HG02840 (cell line): ENCODE measurements at regions not wholly inside any gene's neighbourhood (a gene's known extent, or its start where the extent isn't known, plus 50 kb on each side); places are given as distances from the start of the nearest gene placed in this dataset.

ENCODE experiments used
- ATAC-seq: cut with Tn5 transposase; IDR thresholded peaks from one replicate; pipeline ENCODE4 v1.9.1; 2021; ENCODE audit warnings: mild to moderate bottlenecking, moderate library complexity, moderate number of reproducible peaks; ENCODE audit not compliant: unreplicated experiment, low FRiP score

DNA sequence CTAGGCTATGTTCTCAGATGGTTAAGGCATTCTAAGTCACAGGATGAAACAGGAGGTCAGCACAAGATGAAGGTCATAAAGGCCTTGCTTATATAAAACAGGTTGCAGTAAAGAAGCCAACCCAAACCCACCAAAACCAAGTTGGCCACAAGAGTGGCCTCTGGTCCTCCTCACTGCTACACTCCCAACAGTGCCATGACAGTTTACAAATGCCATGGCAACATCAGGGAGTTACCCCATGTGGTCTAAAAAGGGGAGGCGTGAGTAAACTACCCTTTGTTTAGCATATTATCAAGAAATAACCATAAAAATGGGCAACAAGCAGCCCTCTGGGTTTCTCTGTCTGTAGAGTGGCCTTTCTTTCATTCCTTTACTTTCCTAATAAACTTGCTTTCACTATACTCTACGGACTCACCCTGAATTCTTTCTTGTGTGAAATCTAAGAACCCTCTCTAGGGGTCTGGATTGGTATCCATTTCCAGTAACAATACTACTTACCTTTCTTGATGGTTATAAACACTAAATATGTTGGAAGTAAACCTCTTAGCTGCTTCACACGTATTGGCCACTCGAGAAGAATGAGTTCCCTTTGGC, 1237.9 kb downstream of the FAM181B start:
- no peak for ATAC-seq

DNA sequence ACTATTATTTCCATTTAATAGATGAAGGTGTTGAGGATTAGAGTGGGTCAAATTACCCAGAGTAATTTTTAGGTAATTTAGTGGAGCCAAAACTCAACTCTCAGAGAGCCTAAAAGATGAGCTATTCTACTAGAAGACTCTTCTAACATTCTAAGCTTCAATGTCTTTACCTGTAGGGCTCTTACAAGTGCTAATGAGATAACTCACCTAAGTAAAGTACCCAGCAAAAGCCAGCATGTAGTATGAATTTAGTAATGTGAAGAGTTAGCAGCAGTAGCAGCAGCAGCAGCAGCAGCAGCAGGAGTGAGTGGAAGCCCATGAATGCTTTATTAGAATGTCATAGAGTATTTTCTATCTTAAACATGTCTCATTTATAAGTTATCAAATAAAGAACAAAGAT, 1239.2 kb downstream of the FAM181B start:
- ATAC-seq, result no peak

GRCh38 chr11:81492923-81493445, 1240.7 kb downstream of the FAM181B start:
- no peak for ATAC-seq

DNA sequence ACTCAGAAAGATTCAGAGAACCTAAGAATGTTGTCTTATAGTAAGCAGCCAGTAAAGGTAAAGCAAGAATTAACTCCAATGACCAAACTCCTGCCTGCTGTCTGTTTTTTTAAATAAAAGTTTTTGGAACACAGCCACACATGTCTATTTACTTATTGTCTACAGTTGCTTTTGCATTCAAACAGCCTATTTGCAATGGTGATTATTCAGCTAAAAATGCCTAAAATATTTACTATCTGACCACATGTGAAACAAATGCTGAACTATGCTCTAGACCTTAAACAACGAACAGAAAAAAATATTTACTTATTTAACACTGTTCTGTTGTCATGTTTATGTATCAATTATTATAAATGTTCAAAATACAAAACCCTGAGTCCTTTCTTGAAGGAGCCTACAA, 1246.6 kb downstream of the FAM181B start:
- ATAC-seq, result no peak

GRCh38 chr11:81484196-81484595, 1249.5 kb downstream of the FAM181B start:
- ATAC-seq, result no peak

GRCh38 chr11:81477277-81477676, 1256.4 kb downstream of the FAM181B start:
- no peak for ATAC-seq

DNA sequence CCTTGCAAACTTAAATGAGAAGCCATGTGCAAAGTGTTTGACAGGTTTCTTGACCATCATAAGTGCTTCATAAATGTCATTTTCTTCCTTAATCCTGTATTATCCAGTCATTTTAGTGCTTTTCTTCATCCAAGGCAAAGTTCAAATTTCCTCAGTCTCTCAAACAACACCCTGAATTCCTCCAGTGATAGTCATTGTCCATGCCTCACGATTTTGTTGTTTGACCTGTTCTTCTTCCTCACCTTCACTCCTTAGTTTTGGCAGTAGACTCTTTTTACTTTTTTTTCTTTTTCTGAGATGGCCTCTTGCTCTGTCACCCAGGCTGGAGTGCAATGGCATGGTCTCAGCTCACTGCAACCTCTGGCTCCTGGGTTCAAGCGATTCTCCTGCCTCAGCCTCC, 1257.3 kb downstream of the FAM181B start:
- ATAC-seq, result no peak

DNA sequence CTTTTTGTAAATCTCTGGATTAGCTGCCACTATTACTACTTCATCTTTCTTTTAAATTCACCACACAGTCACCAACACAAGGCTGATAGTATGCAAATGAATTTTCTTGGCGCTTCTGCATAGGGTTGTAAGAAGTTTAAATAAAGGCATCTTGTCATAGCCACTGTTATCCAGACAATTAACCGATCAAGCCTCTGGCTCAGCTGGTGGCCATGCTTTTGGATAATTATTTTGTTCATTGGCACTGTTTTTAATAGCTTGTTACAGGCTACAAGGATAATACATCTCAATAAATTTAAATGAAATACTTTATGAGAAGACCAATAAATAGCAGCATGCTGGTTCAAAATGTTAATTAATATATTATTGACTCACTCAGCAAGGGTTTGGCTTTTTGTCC, 1261.0 kb downstream of the FAM181B start:
- ATAC-seq, result no peak

DNA sequence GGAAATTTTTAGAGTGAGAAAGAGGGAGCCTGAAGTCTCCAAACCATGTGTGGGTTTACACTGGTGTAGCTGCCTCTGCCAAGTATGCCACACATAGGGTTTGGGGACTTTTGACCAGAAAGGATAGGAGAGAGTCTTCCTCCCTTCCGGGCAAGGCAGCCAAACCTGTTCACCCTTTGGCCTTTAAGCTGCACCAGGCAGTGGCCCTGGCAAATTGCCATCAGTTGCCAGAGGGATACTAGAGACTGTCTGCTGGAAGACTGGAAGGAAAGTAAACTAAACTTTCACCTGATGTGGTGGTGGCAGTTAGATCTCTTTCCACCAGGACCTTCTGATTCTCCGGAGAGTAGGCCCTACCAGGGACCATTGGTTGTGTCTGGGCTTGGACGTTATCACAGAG, 1263.2 kb downstream of the FAM181B start:
- no peak for ATAC-seq

DNA sequence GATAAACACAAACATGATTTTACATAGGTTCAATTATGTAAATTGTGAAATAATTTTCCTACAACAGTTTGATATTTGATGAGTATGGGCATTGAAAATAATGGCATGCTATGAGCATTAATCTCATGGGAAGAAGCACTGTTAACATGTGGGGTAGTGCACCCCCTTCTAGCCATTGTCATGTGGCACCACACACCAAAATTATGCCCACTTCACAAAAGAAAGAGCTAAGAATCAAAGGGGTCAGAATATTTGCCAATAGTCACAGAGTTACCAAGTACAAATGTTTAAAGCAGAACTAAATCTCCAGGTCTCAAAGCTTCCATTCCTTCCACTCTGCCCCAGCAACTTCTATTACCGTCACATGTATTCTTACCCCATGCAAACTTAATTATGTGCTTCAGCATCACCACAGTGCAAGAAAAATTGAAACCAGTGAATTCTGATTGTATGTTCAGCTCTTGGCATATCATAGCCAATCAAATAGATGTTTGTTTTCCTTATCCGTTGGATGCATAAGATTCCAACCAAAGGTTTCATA, 1273.8 kb downstream of the FAM181B start:
- no peak for ATAC-seq

GRCh38 chr11:81449588-81450156, 1284.0 kb downstream of the FAM181B start:
- no peak for ATAC-seq

DNA sequence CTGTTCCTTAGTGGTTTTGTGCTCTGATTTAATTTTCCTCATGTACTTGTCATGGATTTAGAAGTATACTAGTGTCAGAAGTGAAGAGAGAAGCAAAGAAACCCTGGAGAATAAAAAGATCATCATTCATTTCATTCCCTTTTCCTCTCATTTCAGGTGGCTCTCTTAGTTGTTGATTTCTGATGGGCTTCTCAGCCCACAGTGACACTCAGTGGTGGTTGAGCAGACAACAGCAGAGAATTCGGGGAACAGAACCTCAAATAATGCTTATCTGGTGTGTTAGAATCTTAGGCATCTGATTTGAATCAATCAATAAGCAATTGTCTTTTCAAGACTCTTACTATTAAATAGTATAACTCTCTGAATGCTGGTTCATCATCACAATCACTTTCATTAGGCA, 1289.4 kb downstream of the FAM181B start:
- ATAC-seq, result no peak

DNA sequence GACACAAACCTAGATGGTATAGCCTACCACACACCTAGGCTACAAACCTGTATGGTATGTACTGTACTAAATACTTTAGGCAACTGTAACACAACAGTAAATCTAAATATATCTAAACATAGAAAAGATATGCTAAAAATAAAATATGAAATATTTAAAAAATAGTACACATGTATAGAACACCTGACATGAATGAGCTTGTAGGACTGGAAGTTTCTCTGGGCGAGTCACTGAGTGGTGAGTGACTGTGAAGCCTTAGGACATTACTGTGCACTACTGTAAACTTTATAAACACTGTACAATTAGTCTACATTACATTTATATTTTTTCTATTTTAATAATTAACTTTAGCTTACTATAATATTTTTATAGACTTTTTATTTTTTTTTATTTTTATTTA, 1301.3 kb downstream of the FAM181B start:
- no peak for ATAC-seq

- no peak for ATAC-seq
Measured at GRCh38 chr11:81424822-81425221, 1308.8 kb downstream of the FAM181B start.

DNA sequence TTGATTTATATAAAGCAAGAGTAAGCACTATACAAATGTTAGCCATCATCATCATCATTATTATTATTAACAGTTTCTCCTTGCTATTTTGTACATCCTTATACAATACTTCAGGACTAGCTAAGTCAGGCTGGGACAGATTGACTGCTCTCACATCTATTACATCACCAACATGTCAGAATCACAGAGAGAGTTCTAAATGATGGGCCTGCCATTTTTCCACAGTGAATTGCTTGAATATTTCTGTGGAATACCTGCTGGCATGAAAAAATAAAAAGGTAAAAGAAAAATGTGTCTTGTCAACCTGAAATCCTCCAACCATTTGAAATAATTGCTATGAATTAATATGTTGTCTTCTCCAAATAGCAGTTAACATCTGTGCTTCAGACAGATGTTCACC, 1311.3 kb downstream of the FAM181B start:
- ATAC-seq, result no peak

DNA sequence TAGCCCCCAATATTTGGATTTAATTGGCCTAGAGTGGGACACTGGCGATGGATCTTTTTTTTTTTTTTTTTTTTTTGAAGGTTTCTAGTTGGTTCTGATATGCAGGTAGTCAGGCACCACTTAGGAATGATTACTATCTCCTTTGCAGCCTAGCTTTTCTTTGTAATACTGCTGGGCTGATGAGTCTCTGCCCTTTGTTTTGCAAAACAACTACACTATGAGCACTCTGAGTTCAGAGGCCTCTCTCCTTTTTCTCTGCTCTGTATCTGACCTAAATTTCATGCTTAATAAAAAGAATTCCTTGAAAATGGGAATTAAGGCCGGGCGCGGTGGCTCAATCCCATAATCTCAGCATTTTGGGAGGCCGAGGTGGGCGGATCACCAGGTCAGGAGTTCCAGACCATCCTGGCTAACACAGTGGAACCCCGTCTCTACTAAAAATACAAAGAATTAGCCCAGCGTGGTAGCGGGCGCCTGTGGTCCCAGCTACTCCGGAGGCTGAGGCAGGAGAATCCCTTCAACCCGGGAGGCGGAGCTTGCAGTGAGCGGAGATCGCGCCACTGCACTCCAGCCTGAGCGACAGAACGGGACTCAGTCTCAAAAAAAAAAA, 1312.3 kb downstream of the FAM181B start:
- ATAC-seq, result no peak

DNA sequence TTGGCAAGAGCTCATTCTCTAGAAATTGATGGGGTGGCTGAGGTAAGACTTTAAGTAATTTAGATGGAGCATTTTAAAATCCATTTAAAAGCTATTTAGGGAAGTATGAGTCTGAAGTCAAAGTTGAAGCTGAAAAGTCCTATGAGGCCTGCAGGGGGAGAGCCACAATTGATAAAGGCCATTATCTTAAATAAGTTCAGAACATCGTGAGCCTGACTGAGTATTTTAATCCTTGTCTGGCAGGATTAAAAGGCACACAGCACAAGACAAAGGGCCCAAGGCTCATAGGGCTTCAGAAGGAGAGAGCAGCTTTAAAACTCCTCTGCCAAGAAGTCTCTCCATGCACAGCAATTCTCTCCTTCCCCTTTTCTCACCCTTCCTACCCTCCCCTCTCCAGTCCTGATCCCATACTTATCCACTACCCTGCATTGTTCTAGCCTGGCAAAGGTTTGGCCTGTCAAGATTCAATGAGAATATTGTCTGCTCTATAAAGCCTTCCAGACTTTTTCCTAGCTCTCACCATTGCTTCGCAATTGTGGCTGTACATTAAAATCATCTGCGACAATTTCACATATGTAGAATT, 1312.9 kb downstream of the FAM181B start:
- ATAC-seq, result no peak

DNA sequence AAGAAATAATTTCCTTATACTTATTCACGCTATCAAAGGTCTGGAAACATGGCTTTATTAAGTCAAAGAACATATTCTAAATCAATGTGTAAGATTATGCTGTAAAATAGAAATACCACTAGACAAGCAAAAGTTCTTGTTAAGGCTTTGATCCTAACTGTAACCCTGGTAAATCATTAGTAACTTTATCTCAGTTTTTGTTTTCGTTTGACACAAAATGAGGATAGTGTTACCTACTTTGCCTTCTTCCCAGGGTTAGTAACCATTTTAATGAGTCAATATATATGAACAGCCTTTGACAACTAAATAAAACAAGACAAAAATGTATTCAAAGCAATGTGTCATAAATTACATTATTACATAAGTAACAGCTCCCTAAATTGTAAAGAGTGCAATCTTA, 1336.3 kb downstream of the FAM181B start:
- no peak for ATAC-seq

GRCh38 chr11:81394311-81394710, 1339.4 kb downstream of the FAM181B start:
- no peak for ATAC-seq

GRCh38 chr11:81388326-81388725, 1345.3 kb downstream of the FAM181B start:
- no peak for ATAC-seq

GRCh38 chr11:81380395-81380794, 1353.3 kb downstream of the FAM181B start:
- no peak for ATAC-seq
